ENCODE measurements at regions not wholly inside any gene's neighbourhood (a gene's known extent, or its start where the extent isn't known, plus 50 kb on each side); places are given as distances from the start of the nearest gene placed in this dataset.

DNA sequence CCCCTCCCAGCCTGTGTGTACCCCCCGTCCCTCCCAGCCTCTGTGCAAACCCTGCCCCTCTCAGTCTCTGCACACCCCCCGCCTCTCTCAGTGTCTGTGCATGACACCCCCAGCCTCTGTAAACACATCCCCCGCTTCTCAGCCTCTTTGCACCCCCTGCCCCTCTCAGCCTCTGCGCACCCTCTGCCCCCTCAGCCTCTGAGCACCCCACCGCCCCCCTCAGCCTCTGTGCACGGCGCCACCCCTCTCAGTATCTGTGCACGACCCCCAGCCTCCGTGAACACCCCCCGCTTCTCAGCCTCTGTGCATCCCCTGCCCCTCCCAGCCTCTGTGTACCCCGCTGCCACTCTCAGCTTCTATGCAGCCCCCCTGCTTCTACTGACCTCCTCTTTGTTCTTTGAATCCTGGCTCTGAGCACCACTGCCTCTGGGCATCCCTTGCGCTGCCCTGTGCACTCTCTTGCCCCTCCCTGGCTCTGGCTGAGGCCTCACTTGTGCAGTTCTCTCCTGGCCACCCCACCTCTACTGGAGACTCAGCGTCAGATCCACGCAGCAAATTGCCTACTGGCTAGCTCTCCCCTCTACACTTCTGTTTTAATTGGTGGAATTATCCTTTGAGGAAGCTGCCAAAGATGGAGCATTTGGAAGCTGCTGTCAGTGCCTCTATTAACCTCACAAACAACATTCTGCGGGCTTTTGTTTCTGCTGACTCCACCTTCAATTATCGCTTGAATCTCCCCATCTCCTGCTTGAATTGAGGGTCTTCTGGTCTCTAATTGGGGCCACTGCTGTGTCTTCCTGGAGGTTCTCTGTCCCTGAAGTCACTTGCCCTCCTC, 838.6 kb downstream of the TBC1D22A start:
- dilution Hi-C loops (cut with HindIII; ENCODE audit: low sequenced_read_pairs, unreplicated experiment) (no loop called here), in situ Hi-C loops (cut with MboI; ENCODE audit: low sequenced_read_pairs) (no loop called here), intact Hi-C loops (cut with micrococcal nuclease) (no loop called here)
- no peak overlapping the region for H4K5ac ChIP-seq (ENCODE audit: low read depth, low read length)
- BruUV-seq (replicated peaks): no TSS peak
- no peak overlapping the region for H3K23ac ChIP-seq (ENCODE audit: low read depth, low read length)
- CTCF ChIA-PET: no interaction called here
- no peak overlapping the region for H4K8ac ChIP-seq (ENCODE audit: low read depth in 2 of 2, low read length in 2 of 2)
- POLR2A ChIA-PET (ENCODE audit: unreplicated experiment): no interaction called here
- H2BK120ac ChIP-seq (ENCODE audit: low read depth, low read length): no peak overlapping the region
- no peak overlapping the region for H3K27ac ChIP-seq (ENCODE audit: insufficient read depth, low read length)
- H3K9me3 ChIP-seq (ENCODE audit: control insufficient read depth, insufficient read depth, low read length): peaks cover 36% of the 10 kb centered on the region
- H3K14ac ChIP-seq (replicated peaks; ENCODE audit: low read depth, low read length): no peak overlapping the region
- no peak overlapping the region for H3K4me2 ChIP-seq (ENCODE audit: low read depth, low read length)
- H3K27me3 ChIP-seq (ENCODE audit: control insufficient read depth, insufficient read depth, low read length): no peaks in the 10 kb centered on the region
- TF ChIP-seq RCOR1 (IDR thresholded peaks at IDR 0.05; ENCODE audit: insufficient replicate concordance, low read length) (no peak), MAFK (IDR thresholded peaks at IDR 0.05; ENCODE audit: low read depth, low read length) (no peak), MXI1 (IDR thresholded peaks at IDR 0.05; ENCODE audit: borderline replicate concordance, low read depth, low read length) (no peak), MAZ (IDR thresholded peaks at IDR 0.05; ENCODE audit: borderline replicate concordance, low read depth, low read length) (no peak), RFX5 (IDR thresholded peaks at IDR 0.05; ENCODE audit: low read depth, low read length) (no peak), POLR2A (IDR thresholded peaks at IDR 0.05; ENCODE audit: low read depth, low read length) (no peak), RAD21 (IDR thresholded peaks at IDR 0.05; ENCODE audit: low read length) (no peak), NFE2L2 (IDR thresholded peaks at IDR 0.05; ENCODE audit: low read depth, low read length) (no peak), CEBPB (IDR thresholded peaks at IDR 0.05; ENCODE audit: low read depth, low read length) (no peak), FOS (IDR thresholded peaks at IDR 0.05; ENCODE audit: low read depth, low read length) (no peak), CHD1 (IDR thresholded peaks at IDR 0.05; ENCODE audit: low read depth, low read length) (no peak), SMC3 (IDR thresholded peaks at IDR 0.05; ENCODE audit: low read depth, low read length) (no peak), BHLHE40 (IDR thresholded peaks at IDR 0.05; ENCODE audit: low read depth, low read length) (no peak)
- TF ChIP-seq, protein P1, sequence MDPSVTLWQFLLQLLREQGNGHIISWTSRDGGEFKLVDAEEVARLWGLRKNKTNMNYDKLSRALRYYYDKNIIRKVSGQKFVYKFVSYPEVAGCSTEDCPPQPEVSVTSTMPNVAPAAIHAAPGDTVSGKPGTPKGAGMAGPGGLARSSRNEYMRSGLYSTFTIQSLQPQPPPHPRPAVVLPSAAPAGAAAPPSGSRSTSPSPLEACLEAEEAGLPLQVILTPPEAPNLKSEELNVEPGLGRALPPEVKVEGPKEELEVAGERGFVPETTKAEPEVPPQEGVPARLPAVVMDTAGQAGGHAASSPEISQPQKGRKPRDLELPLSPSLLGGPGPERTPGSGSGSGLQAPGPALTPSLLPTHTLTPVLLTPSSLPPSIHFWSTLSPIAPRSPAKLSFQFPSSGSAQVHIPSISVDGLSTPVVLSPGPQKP (IDR thresholded peaks at IDR 0.05; ENCODE audit: borderline replicate concordance, low read depth, low read length): no peak
- TF ChIP-seq, protein P2, sequence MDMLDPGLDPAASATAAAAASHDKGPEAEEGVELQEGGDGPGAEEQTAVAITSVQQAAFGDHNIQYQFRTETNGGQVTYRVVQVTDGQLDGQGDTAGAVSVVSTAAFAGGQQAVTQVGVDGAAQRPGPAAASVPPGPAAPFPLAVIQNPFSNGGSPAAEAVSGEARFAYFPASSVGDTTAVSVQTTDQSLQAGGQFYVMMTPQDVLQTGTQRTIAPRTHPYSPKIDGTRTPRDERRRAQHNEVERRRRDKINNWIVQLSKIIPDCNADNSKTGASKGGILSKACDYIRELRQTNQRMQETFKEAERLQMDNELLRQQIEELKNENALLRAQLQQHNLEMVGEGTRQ (IDR thresholded peaks at IDR 0.05; ENCODE audit: low read depth, low read length): no peak
- TF ChIP-seq, protein P3, sequence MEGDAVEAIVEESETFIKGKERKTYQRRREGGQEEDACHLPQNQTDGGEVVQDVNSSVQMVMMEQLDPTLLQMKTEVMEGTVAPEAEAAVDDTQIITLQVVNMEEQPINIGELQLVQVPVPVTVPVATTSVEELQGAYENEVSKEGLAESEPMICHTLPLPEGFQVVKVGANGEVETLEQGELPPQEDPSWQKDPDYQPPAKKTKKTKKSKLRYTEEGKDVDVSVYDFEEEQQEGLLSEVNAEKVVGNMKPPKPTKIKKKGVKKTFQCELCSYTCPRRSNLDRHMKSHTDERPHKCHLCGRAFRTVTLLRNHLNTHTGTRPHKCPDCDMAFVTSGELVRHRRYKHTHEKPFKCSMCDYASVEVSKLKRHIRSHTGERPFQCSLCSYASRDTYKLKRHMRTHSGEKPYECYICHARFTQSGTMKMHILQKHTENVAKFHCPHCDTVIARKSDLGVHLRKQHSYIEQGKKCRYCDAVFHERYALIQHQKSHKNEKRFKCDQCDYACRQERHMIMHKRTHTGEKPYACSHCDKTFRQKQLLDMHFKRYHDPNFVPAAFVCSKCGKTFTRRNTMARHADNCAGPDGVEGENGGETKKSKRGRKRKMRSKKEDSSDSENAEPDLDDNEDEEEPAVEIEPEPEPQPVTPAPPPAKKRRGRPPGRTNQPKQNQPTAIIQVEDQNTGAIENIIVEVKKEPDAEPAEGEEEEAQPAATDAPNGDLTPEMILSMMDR (conservative IDR thresholded peaks at IDR 0.05; ENCODE audit: low read depth, low read length): no peak
- H3K18ac ChIP-seq (ENCODE audit: low read depth, low read length): no peak overlapping the region
- no peak overlapping the region for H2AK9ac ChIP-seq (replicated peaks; ENCODE audit: low read depth, low read length, poor library complexity)
- no peak overlapping the region for H3K56ac ChIP-seq (ENCODE audit: extremely low read depth, insufficient read depth, low read length)
- no peaks in the 10 kb centered on the region for H4K20me1 ChIP-seq (ENCODE audit: insufficient read depth, low read length)
- H3K4ac ChIP-seq (ENCODE audit: low read depth, low read length): no peak overlapping the region
- H2AK5ac ChIP-seq (ENCODE audit: low read depth, low read length): no peak overlapping the region
- H4K91ac ChIP-seq (ENCODE audit: insufficient read depth, low read depth, low read length): no peak overlapping the region
- DNase-seq (no peak), ATAC-seq (ENCODE audit: low read depth) (no peak)
- H2BK5ac ChIP-seq (ENCODE audit: low read depth, low read length, poor library complexity, severe bottlenecking): no peak overlapping the region
- H2AFZ ChIP-seq (replicated peaks; ENCODE audit: low read length, poor library complexity): no peak overlapping the region
- no peaks in the 10 kb centered on the region for H3K9me1 ChIP-seq (ENCODE audit: insufficient read depth, low read length)
- H3K9ac ChIP-seq (ENCODE audit: low read depth, low read length): no peak overlapping the region
- no peaks in the 10 kb centered on the region for H3K36me3 ChIP-seq (ENCODE audit: control insufficient read depth, insufficient read depth, low read length)
- H3K4me1 ChIP-seq (ENCODE audit: control insufficient read depth, insufficient read depth, low read length): no peaks in the 10 kb centered on the region
- no peak overlapping the region for H2BK15ac ChIP-seq (ENCODE audit: low read depth, low read length)
- no peak overlapping the region for H2BK20ac ChIP-seq (ENCODE audit: low read depth, low read length)
- WGBS, 2 experiments (ENCODE audit: extremely low coverage in 2 of 2, insufficient read length in 1 of 2): 54% methylated on average over 5 of the region's 16 CpGs; no CpG with 5 or more reads in 1 of the 2 experiments
- H3K4me3 ChIP-seq (ENCODE audit: insufficient read depth, low read depth, low read length): no peak overlapping the region
- no peaks in the 10 kb centered on the region for H3K79me1 ChIP-seq (ENCODE audit: low read depth in 1 of 2, low read length in 2 of 2)

All from IMR-90 (cell line).